RWPE2 (cell line): ENCODE measurements at regions not wholly inside any gene's neighbourhood (a gene's known extent, or its start where the extent isn't known, plus 50 kb on each side); places are given as distances from the start of the nearest gene placed in this dataset.

Experiments
- ATAC-seq: fragments of 200-7000 bp; cut with Tn5 transposase; 3 replicates; pipeline ENCODE4 v1.9.1; 2021; ENCODE audit warnings: low read depth
- DNase-seq: peaks from one replicate; pipeline ENCODE4 v3.0.0-alpha.2; 2020; ENCODE audit warnings: low spot score
- H3K27ac ChIP-seq: fragments of 450-650 bp; 2 replicates; pipeline ENCODE4 v1.5.1; 2017; ENCODE audit warnings: mild to moderate bottlenecking; ENCODE audit not compliant: poor library complexity, severe bottlenecking
- H3K27me3 ChIP-seq: fragments of 250-450 bp; sonication (Bioruptor Pico); 2 replicates; pipeline ENCODE4 v1.5.1; 2021; ENCODE audit warnings: mild to moderate bottlenecking, moderate library complexity; ENCODE audit not compliant: insufficient read depth, poor library complexity, severe bottlenecking
- H3K36me3 ChIP-seq: fragments of 250-450 bp; sonication (Bioruptor Pico); 2 replicates; pipeline ENCODE4 v1.5.1; 2020; ENCODE audit warnings: low read depth, mild to moderate bottlenecking, moderate library complexity
- H3K4me1 ChIP-seq: fragments of 250-450 bp; sonication (Bioruptor Pico); 2 replicates; pipeline ENCODE4 v1.5.1; 2021; ENCODE audit warnings: mild to moderate bottlenecking, moderate library complexity; ENCODE audit not compliant: insufficient read depth, poor library complexity, severe bottlenecking
- H3K4me3 ChIP-seq: fragments of 250-450 bp; sonication (Bioruptor Pico); 2 replicates; pipeline ENCODE4 v1.5.1; 2021; ENCODE audit warnings: mild to moderate bottlenecking, moderate library complexity; ENCODE audit not compliant: severe bottlenecking
- H3K9me3 ChIP-seq: fragments of 250-450 bp; sonication (Bioruptor Pico); 2 replicates; pipeline ENCODE4 v1.5.1; 2021; ENCODE audit warnings: mild to moderate bottlenecking, moderate library complexity; ENCODE audit not compliant: severe bottlenecking
- CTCF ChIP-seq: fragments of 450-650 bp; IDR thresholded peaks from one replicate; pipeline ENCODE4 v1.5.1; 2017; ENCODE audit warnings: mild to moderate bottlenecking, moderate library complexity; ENCODE audit not compliant: poor library complexity, severe bottlenecking

- Histone ChIP-seq H3K27me3 (no peaks in the 10 kb centered on the region), H3K9me3 (no peaks in the 10 kb centered on the region), H3K4me1 (no peaks in the 10 kb centered on the region), H3K36me3 (no peaks in the 10 kb centered on the region), H3K27ac (no peak overlapping the region), H3K4me3 (no peak overlapping the region)
- no peak for ATAC-seq
- TF ChIP-seq CTCF: no peak
- DNase-seq: no peak
Measured at GRCh38 chr11:116427337-116427902, 345.4 kb downstream of the BUD13 start.

GRCh38 chr11:116426761-116427160, 346.0 kb downstream of the BUD13 start:
- DNase-seq (no peak), ATAC-seq (no peak)
- H3K36me3 ChIP-seq: no peaks in the 10 kb centered on the region
- H3K4me3 ChIP-seq: no peak overlapping the region
- H3K9me3 ChIP-seq: no peaks in the 10 kb centered on the region
- no peaks in the 10 kb centered on the region for H3K4me1 ChIP-seq
- no peak for TF ChIP-seq CTCF
- H3K27me3 ChIP-seq: no peaks in the 10 kb centered on the region
- H3K27ac ChIP-seq: no peak overlapping the region

GRCh38 chr11:116424615-116425261, 348.0 kb downstream of the BUD13 start:
- ATAC-seq (no peak), DNase-seq (no peak)
- H3K4me3 ChIP-seq: no peak overlapping the region
- no peak for TF ChIP-seq CTCF
- no peaks in the 10 kb centered on the region for H3K36me3 ChIP-seq
- H3K9me3 ChIP-seq: peaks cover 3% of the 10 kb centered on the region
- peaks cover 5% of the 10 kb centered on the region for H3K4me1 ChIP-seq
- no peak overlapping the region for H3K27ac ChIP-seq
- H3K27me3 ChIP-seq: no peaks in the 10 kb centered on the region

GRCh38 chr11:116422956-116423600, 349.7 kb downstream of the BUD13 start:
- H3K4me3 ChIP-seq: no peak overlapping the region
- H3K9me3 ChIP-seq: peaks cover 3% of the 10 kb centered on the region
- TF ChIP-seq CTCF: no peak
- H3K36me3 ChIP-seq: no peaks in the 10 kb centered on the region
- no peak for DNase-seq
- H3K4me1 ChIP-seq: peaks cover 5% of the 10 kb centered on the region
- no peaks in the 10 kb centered on the region for H3K27me3 ChIP-seq
- ATAC-seq: no peak
- no peak overlapping the region for H3K27ac ChIP-seq

- Histone ChIP-seq H3K4me3 (no peak overlapping the region), H3K4me1 (peaks cover 5% of the 10 kb centered on the region), H3K27me3 (no peaks in the 10 kb centered on the region), H3K27ac (no peak overlapping the region), H3K9me3 (peaks cover 3% of the 10 kb centered on the region), H3K36me3 (no peaks in the 10 kb centered on the region)
- DNase-seq (no peak), ATAC-seq (no peak)
- TF ChIP-seq CTCF: no peak
Measured at GRCh38 chr11:116422556-116422955, 350.2 kb downstream of the BUD13 start.
